ENCODE measurements at regions not wholly inside any gene's neighbourhood (a gene's known extent, or its start where the extent isn't known, plus 50 kb on each side); places are given as distances from the start of the nearest gene placed in this dataset.

- H3K27me3 ChIP-seq, result no peaks in the 10 kb centered on the region
- no peak overlapping the region for H3K4me3 ChIP-seq
- no peaks in the 10 kb centered on the region for H3K36me3 ChIP-seq
- H3K27ac ChIP-seq, result no peak overlapping the region
- intact Hi-C loops (cut with DNase I), result no loop called here
- ATAC-seq, result no peak
- TF ChIP-seq CTCF (IDR thresholded peaks at IDR 0.05), result no peak
- DNase-seq, result no peak
- H3K4me1 ChIP-seq, result no peaks in the 10 kb centered on the region
- H3K9me3 ChIP-seq, result peaks cover 0 to 9% of the 10 kb centered on the region in 2 donors
These were observed 88.5 kb upstream of the DEPDC1 start for GRCh38 chr1:68585351-68585750.

GRCh38 chr1:68586766-68587165 lies 89.9 kb upstream of the DEPDC1 start:
- Histone ChIP-seq H3K9me3 (peaks cover 0 to 9% of the 10 kb centered on the region in 2 donors), H3K4me1 (no peaks in the 10 kb centered on the region), H3K27me3 (no peaks in the 10 kb centered on the region), H3K36me3 (no peaks in the 10 kb centered on the region), H3K27ac (no peak overlapping the region), H3K4me3 (no peak overlapping the region)
- ATAC-seq (no peak), DNase-seq (no peak)
- intact Hi-C loops (cut with DNase I), result no loop called here
- TF ChIP-seq CTCF (IDR thresholded peaks at IDR 0.05), result no peak

GRCh38 chr1:68588304-68588703 lies 91.4 kb upstream of the DEPDC1 start:
- DNase-seq (no peak), ATAC-seq (no peak)
- Histone ChIP-seq H3K27me3 (no peaks in the 10 kb centered on the region), H3K9me3 (peaks cover 0 to 3% of the 10 kb centered on the region in 2 donors), H3K4me1 (no peaks in the 10 kb centered on the region), H3K27ac (no peak overlapping the region), H3K4me3 (no peak overlapping the region), H3K36me3 (no peaks in the 10 kb centered on the region)
- intact Hi-C loops (cut with DNase I), result no loop called here
- no peak for TF ChIP-seq CTCF (IDR thresholded peaks at IDR 0.05)

GRCh38 chr1:68590473-68590872 lies 93.6 kb upstream of the DEPDC1 start:
- no peaks in the 10 kb centered on the region for H3K36me3 ChIP-seq
- no peaks in the 10 kb centered on the region for H3K9me3 ChIP-seq
- no peak overlapping the region for H3K4me3 ChIP-seq
- TF ChIP-seq CTCF (IDR thresholded peaks at IDR 0.05), result no peak
- no peak for ATAC-seq
- H3K4me1 ChIP-seq, result no peaks in the 10 kb centered on the region
- intact Hi-C loops (cut with DNase I), result no loop called here
- H3K27ac ChIP-seq, result no peak overlapping the region
- no peak for DNase-seq
- H3K27me3 ChIP-seq, result no peaks in the 10 kb centered on the region

GRCh38 chr1:68594851-68595250 lies 98.0 kb upstream of the DEPDC1 start:
- no peaks in the 10 kb centered on the region for H3K36me3 ChIP-seq
- no peaks in the 10 kb centered on the region for H3K27me3 ChIP-seq
- no peaks in the 10 kb centered on the region for H3K9me3 ChIP-seq
- no peak for ATAC-seq
- no peaks in the 10 kb centered on the region for H3K4me1 ChIP-seq
- no peak overlapping the region for H3K27ac ChIP-seq
- no peak overlapping the region for H3K4me3 ChIP-seq
- TF ChIP-seq CTCF (IDR thresholded peaks at IDR 0.05), result no peak
- intact Hi-C loops (cut with DNase I), result no loop called here
- DNase-seq, result no peak

Measured in left lung (tissue), 4 donors.